IPS-20b (cell line): ENCODE measurements at regions not wholly inside any gene's neighbourhood (a gene's known extent, or its start where the extent isn't known, plus 50 kb on each side); places are given as distances from the start of the nearest gene placed in this dataset.

ENCODE experiments used
- H3K27ac ChIP-seq: one replicate; pipeline ENCODE4 v1.5.1; 2013; ENCODE audit warnings: low read length
- H3K27me3 ChIP-seq: 2 replicates; pipeline ENCODE4 v1.6.1; 2013; ENCODE audit warnings: mild to moderate bottlenecking, low read length, inconsistent platforms; ENCODE audit not compliant: insufficient read depth
- H3K36me3 ChIP-seq: 2 replicates; pipeline ENCODE4 v1.6.1; 2013; ENCODE audit warnings: low read depth, mild to moderate bottlenecking, inconsistent platforms, low read length, moderate library complexity; ENCODE audit not compliant: insufficient read depth
- H3K4me1 ChIP-seq: 2 replicates; pipeline ENCODE4 v1.6.1; 2013; ENCODE audit warnings: mild to moderate bottlenecking, control low read depth, inconsistent platforms, low read length, moderate library complexity; ENCODE audit not compliant: insufficient read depth
- H3K4me3 ChIP-seq: 2 replicates; pipeline ENCODE4 v1.5.1; 2013; ENCODE audit warnings: mild to moderate bottlenecking, low read length, inconsistent platforms
- H3K9ac ChIP-seq: 2 replicates; pipeline ENCODE4 v1.6.1; 2013; ENCODE audit warnings: low read depth, mild to moderate bottlenecking, inconsistent platforms, low read length, moderate library complexity
- H3K9me3 ChIP-seq: 2 replicates; pipeline ENCODE4 v1.6.1; 2013; ENCODE audit warnings: mild to moderate bottlenecking, low read depth, low read length, inconsistent platforms; ENCODE audit not compliant: insufficient read depth

DNA sequence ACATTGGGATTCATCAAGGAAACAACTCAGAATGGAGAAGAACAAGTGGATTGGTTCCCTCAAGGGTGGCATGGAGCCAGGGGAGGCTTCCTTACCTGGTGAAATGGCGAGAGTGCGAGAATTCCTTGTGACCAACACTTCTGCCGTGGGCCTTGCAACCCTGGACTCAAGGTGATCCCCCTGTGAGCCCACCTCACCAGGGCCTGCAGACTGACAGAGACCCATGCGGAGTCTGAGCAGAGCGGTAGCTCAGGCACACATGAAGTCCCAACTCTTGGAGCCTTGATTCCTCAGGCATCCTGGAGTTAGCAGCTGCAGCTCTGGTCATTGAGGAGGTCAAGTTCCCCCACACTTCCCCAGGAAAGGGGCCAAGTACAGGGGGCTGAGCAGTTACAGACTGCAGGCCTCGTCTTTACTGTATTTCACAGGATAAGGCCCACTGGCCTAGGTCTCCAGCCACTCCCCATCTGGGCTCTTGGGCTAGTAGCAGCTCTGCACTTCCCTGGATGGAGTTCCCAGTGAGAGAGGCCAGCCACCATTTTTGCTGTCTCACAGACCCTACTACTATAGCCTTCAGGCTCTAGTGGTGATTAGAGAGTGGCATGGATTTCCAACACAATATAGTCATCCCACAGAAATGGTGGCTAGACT lies 269.5 kb upstream of the DCBLD2 start:
- Histone ChIP-seq H3K4me1 (no peaks in the 10 kb centered on the region), H3K27me3 (no peaks in the 10 kb centered on the region)

DNA sequence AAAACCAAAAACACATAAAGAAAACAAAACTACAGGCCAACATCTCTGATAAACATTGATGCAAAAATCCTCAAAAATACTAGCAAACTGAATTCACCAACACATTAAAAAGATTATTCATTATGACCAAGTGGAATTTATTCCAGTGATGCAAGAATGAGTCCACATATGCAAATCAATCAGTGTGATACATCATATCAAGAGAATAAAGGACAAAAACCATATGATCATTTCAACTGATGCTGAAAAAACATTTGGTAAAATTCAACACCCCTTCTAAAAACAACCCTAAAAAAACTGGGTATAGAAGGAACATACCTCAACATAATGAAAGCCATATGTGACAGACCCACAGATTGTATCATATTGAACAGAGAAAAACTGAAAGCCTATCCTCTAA lies 265.6 kb upstream of the DCBLD2 start:
- Histone ChIP-seq H3K4me3 (no peak overlapping the region), H3K9me3 (no peaks in the 10 kb centered on the region), H3K27me3 (no peaks in the 10 kb centered on the region), H3K27ac (no peak overlapping the region), H3K4me1 (no peaks in the 10 kb centered on the region), H3K36me3 (no peaks in the 10 kb centered on the region), H3K9ac (no peak overlapping the region)

More for the DNA sequence above, 269.5 kb upstream of the DCBLD2 start:
- H3K4me3 ChIP-seq: no peak overlapping the region
- no peaks in the 10 kb centered on the region for H3K9me3 ChIP-seq
- H3K36me3 ChIP-seq: no peaks in the 10 kb centered on the region
- no peak overlapping the region for H3K27ac ChIP-seq
- no peak overlapping the region for H3K9ac ChIP-seq

DNA sequence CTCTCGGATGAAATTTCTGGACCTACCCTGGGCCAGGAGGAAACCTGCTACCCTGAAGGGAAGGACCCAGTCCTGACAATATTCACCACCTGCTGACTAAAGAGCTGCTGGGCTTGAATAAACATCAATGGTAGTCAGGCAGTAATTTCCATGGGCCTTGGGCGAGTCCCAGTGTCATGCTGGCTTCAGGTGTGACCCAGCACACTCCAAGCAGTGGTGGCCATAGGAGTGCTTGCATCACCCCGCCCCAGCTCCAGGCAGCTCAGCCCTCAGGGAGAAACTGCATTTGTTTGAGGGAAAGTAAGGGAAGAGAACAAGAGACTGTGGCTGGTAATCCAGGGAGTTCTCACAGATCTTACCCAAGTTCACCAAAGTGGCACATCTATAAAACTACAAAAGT lies 261.8 kb upstream of the DCBLD2 start:
- Histone ChIP-seq H3K4me1 (no peaks in the 10 kb centered on the region), H3K27ac (no peak overlapping the region), H3K4me3 (no peak overlapping the region), H3K36me3 (no peaks in the 10 kb centered on the region), H3K9ac (no peak overlapping the region), H3K9me3 (peaks cover 29% of the 10 kb centered on the region), H3K27me3 (no peaks in the 10 kb centered on the region)

DNA sequence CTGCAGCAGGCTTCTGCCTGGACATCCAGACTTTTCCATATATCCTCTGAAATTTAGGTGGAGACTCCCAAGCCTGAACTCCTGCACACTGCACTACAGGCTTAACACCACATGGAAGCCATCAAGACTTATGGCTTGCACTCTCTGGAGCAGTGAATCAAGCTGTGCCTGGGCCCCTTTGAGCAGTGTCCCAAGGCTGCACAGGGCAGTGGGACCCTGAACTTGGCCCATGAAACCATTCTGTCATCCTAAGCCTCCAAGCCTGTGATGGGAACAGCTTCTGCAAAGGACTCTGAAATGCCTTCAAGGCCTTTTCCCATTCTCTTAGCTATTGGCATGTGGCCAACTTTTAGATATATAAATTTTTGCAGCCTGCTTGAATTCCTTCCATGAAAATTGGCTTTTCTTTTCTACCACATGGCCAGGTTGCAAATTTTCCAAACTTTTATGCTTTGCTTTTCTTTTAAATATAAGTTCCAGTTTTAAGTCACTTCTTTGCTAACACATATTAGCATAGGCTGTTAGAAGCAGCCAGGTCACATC lies 257.8 kb upstream of the DCBLD2 start:
- H3K36me3 ChIP-seq: no peaks in the 10 kb centered on the region
- H3K27ac ChIP-seq: no peak overlapping the region
- no peak overlapping the region; the same call in 1 of the 2 replicates for H3K4me3 ChIP-seq
- H3K9ac ChIP-seq: no peak overlapping the region
- H3K9me3 ChIP-seq: peaks cover 44% of the 10 kb centered on the region
- H3K27me3 ChIP-seq: no peaks in the 10 kb centered on the region
- no peaks in the 10 kb centered on the region for H3K4me1 ChIP-seq

DNA sequence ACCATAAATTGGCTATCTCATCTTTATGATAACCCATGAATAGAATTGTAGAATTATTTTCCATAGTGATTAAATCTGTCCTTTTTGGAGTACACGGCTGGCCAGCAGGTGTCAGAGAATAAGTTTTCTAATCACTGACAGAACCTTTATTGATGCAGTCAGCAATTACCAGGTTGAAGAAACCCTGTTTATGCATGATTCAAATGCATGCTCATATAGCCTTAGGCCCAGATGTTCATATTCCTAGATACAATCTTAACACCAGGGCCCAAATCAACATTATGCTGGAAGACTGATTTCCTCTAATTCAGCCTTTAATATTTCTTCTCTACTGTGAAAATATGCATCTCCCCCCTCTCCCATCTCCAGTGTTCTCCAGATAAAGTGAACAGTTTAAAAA lies 243.5 kb upstream of the DCBLD2 start:
- H3K36me3 ChIP-seq: no peaks in the 10 kb centered on the region
- H3K27me3 ChIP-seq: no peaks in the 10 kb centered on the region
- H3K4me1 ChIP-seq: no peaks in the 10 kb centered on the region
- H3K9ac ChIP-seq: no peak overlapping the region
- H3K9me3 ChIP-seq: peaks cover 3% of the 10 kb centered on the region; the same call in 1 of the 2 replicates
- no peak overlapping the region for H3K4me3 ChIP-seq
- H3K27ac ChIP-seq: no peak overlapping the region

DNA sequence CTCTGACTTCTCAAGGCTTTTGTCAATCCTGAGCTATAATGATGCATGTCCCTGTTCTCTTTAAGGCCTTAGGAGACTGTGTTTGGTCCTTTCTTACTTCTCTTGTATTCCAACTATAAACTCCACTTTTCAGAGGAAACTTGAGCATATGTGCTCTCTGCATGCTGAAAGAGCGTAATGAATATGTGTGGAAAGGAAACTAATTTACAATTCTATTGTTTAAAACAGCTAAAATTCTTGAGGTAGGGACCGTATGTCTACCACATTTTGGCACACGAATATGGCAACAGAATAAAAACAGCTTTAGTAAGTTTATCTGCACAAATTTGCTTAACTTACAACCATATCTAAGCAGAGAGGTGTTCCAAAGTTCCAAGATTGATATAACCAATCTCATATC lies 242.0 kb upstream of the DCBLD2 start:
- H3K27ac ChIP-seq: no peak overlapping the region
- no peaks in the 10 kb centered on the region for H3K27me3 ChIP-seq

DNA sequence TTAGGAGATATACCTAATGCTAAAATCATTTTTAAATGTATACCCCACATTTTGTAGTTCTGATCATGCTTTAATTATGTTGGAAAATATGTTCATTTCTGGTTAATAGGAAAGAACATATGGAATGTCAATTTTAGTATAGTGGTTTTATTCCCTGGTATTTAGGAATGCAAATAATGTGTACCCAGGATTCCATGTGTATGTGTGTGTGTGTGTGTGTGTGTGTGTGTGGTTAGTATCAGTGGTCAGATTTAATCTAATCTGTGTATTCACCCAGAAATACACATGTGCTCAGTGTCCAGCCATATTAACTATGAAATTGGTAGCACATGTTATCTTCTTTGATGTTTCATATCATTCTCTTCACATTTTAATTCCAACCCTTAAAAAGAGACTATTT lies 233.5 kb upstream of the DCBLD2 start:
- Histone ChIP-seq H3K9me3 (no peaks in the 10 kb centered on the region), H3K9ac (no peak overlapping the region), H3K27me3 (no peaks in the 10 kb centered on the region), H3K27ac (no peak overlapping the region), H3K36me3 (no peaks in the 10 kb centered on the region), H3K4me1 (no peaks in the 10 kb centered on the region), H3K4me3 (no peak overlapping the region)

More for the DNA sequence above, 242.0 kb upstream of the DCBLD2 start:
- H3K4me3 ChIP-seq: no peak overlapping the region
- no peaks in the 10 kb centered on the region for H3K36me3 ChIP-seq
- no peaks in the 10 kb centered on the region for H3K4me1 ChIP-seq
- peaks cover 3% of the 10 kb centered on the region; the same call in 1 of the 2 replicates for H3K9me3 ChIP-seq
- H3K9ac ChIP-seq: no peak overlapping the region

DNA sequence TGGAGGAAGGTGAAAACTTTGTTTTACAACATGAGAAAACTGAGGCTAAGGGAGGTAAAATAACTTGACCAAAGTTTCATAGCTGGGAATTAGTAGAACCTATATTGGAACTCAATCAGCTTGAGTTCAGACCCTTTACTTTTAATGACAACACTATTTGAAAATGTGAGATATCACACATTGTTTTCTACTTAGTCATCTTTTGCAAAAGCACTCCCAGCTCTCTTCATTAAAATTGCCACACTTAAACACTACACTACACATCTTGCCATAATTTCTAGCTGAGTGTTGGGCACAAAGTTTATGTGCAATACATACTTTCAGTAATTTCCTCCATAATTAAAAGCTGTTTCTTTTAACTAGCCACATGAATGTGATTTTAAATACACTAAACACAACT lies 230.4 kb upstream of the DCBLD2 start:
- Histone ChIP-seq H3K9ac (no peak overlapping the region), H3K9me3 (no peaks in the 10 kb centered on the region), H3K27ac (no peak overlapping the region), H3K4me1 (no peaks in the 10 kb centered on the region), H3K4me3 (no peak overlapping the region), H3K27me3 (no peaks in the 10 kb centered on the region), H3K36me3 (no peaks in the 10 kb centered on the region)

DNA sequence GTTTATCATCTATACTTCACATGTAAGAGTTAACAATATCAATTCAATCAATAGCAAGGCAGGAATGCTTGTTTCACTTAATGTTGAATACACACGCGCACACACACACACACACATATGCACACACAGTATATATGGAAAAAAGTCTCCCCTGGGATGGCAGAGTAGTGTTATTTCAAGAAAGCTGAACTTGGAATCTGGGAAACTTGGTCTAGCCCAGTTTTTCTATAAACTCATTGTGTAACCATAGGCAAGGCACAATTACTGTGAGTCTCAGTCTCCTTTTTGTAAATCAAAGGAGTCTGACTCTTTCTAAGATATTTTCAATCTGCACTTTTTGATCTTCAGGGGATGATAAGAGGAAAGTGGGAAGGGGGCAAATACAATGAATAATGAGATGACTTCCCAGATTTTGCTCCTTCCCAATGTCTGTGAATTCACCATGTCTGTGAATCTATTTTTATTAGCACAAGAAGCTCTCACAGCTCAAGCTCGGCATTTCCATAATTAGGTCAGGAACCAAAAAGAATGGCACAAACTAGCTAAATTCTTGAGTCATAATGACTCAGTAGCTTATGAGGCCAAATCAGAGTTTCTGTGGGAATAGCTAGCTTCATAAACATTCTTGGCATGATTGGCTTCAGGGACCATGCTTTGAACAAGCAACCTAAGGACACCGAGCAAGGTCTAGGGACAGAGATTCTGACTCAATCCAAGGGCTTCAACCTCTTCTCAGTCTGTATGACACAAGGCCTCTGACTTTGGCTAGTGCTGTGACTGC lies 227.4 kb upstream of the DCBLD2 start:
- no peaks in the 10 kb centered on the region for H3K4me1 ChIP-seq
- no peaks in the 10 kb centered on the region for H3K27me3 ChIP-seq
- no peaks in the 10 kb centered on the region for H3K9me3 ChIP-seq
- no peak overlapping the region for H3K9ac ChIP-seq
- no peak overlapping the region for H3K27ac ChIP-seq
- no peaks in the 10 kb centered on the region for H3K36me3 ChIP-seq
- H3K4me3 ChIP-seq: no peak overlapping the region

DNA sequence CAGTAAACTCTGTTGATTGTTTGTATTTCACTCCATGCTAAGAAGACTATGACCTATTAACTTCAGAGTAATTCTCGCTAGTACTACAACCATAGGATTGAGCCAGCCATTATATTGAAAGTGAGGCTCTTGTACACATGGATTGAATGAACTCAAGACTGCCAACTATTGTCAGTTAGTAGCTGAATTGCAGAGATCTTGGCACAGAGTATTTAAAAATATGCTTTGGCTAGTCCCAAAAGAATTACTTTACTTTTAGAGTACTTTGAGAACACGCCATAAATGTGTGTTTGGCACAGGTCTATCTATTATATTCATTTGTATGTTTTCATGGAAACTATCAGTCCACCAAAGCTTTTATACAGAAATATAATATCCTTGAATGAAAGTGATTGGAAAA lies 226.7 kb upstream of the DCBLD2 start:
- Histone ChIP-seq H3K36me3 (no peaks in the 10 kb centered on the region), H3K4me3 (no peak overlapping the region), H3K27ac (no peak overlapping the region), H3K4me1 (no peaks in the 10 kb centered on the region), H3K9me3 (no peaks in the 10 kb centered on the region), H3K9ac (no peak overlapping the region), H3K27me3 (no peaks in the 10 kb centered on the region)

DNA sequence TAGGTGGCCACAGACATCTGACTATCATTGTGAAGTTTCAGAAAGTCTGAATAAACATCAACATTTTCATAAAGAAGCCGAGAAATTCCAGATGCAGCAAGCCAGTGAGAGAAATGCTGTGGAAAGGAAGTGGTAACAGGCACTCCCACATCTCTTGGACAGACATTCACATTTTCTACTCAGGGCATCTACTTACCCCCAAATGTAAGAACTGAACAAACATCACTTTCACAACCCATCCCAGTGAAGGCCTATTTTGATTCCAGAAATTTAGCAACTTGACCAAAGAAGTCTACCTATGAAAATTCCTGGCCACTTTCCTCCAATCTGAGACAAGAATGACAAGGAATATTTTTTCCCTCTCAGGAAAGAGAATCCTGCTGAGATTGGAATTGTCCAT lies 224.8 kb upstream of the DCBLD2 start:
- no peak overlapping the region for H3K27ac ChIP-seq
- H3K9me3 ChIP-seq: no peaks in the 10 kb centered on the region
- H3K27me3 ChIP-seq: no peaks in the 10 kb centered on the region
- no peaks in the 10 kb centered on the region for H3K36me3 ChIP-seq
- H3K9ac ChIP-seq: no peak overlapping the region
- no peaks in the 10 kb centered on the region for H3K4me1 ChIP-seq
- no peak overlapping the region for H3K4me3 ChIP-seq

DNA sequence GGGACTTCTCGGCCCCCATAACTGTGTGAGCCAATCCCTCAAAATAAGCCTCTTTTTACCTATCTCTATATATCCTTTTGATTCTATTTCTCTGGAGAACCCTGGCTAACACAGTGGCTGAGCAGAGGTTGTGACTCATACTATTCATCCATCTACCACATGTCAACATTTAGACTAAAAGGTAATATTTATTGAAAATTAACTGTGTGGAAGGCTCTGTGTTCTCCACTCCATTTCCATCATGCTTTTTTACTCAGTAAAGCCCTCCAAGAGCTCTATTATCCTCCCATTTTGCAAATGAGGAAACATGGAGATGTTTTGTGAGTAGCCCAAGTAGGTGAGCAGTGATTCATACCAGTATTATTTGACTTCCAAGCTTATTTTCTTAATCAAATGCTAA lies 217.9 kb upstream of the DCBLD2 start:
- Histone ChIP-seq H3K4me1 (no peaks in the 10 kb centered on the region), H3K27me3 (no peaks in the 10 kb centered on the region), H3K9ac (no peak overlapping the region), H3K9me3 (no peaks in the 10 kb centered on the region), H3K27ac (no peak overlapping the region), H3K4me3 (no peak overlapping the region), H3K36me3 (no peaks in the 10 kb centered on the region)
